VCaP (cell line): ENCODE measurements at regions not wholly inside any gene's neighbourhood (a gene's known extent, or its start where the extent isn't known, plus 50 kb on each side); places are given as distances from the start of the nearest gene placed in this dataset.

Experiments used
- H3K27ac ChIP-seq: fragments of 450-650 bp; 2 replicates; pipeline ENCODE4 v1.5.1; 2017
- TF ChIP-seq, protein P1 (sequence below): fragments of 450-650 bp; conservative IDR thresholded peaks from 2 replicates; pipeline ENCODE4 v1.5.1; 2017; ENCODE audit warnings: mild to moderate bottlenecking, moderate library complexity

DNA sequence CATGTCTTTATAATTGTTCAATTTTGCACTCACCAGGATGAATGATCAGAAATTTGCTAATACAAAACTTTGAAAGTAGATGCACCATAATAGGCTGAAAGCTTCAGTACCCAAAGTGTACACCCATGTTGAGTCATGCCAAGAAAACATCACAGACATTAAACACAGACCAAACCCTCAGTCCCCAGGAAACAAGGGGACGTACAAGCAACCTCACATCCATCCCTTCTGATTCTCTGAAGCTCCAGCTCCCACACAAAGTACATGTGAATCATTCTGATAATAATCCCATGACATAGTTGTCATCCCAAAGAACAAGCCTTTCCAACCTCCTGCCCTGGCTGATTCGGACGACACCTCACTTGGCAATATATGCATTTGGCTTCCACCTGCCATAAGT is 183.8 kb downstream of the SNX19 start:
- TF ChIP-seq, protein P1, sequence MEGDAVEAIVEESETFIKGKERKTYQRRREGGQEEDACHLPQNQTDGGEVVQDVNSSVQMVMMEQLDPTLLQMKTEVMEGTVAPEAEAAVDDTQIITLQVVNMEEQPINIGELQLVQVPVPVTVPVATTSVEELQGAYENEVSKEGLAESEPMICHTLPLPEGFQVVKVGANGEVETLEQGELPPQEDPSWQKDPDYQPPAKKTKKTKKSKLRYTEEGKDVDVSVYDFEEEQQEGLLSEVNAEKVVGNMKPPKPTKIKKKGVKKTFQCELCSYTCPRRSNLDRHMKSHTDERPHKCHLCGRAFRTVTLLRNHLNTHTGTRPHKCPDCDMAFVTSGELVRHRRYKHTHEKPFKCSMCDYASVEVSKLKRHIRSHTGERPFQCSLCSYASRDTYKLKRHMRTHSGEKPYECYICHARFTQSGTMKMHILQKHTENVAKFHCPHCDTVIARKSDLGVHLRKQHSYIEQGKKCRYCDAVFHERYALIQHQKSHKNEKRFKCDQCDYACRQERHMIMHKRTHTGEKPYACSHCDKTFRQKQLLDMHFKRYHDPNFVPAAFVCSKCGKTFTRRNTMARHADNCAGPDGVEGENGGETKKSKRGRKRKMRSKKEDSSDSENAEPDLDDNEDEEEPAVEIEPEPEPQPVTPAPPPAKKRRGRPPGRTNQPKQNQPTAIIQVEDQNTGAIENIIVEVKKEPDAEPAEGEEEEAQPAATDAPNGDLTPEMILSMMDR: no peak
- no peak overlapping the region for H3K27ac ChIP-seq

DNA sequence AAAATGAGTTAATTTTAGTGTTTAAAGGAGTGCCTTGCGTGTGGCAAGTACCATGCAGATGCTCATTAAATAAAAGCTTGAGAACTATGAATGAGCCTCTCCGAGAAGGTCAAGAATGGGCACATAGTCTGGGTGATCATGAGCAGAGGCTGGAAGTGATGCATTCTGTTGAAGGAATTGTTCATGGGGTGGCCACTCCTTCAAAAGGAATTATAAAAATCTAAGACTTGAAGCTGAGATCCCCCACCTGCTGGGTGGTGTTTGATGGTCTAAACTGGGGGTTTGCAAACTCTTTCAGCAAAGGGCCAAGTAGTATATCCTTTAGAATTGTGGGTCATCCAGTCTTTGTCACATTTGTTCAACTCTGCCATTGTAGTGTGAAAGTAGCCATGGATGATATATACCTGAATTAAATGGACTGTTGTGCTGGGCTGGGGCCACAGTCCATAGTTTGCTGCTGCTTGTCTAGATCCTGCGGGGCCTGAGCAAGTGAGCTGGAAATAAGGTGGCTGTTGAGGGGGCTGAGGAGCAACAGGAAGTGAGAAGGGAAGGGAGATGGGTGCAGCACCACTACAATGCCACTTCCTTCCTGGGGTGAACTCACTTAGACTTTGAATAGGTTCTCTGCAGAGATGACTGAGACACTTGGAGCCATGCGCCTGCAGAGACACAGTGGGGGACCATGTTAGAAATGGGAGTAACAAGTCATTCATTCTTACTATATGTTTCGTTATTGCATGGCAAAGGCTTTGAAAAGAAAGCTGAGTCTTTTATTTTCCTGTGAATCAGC is 179.0 kb downstream of the SNX19 start:
- TF ChIP-seq, protein P1: no peak
- no peak overlapping the region for H3K27ac ChIP-seq

DNA sequence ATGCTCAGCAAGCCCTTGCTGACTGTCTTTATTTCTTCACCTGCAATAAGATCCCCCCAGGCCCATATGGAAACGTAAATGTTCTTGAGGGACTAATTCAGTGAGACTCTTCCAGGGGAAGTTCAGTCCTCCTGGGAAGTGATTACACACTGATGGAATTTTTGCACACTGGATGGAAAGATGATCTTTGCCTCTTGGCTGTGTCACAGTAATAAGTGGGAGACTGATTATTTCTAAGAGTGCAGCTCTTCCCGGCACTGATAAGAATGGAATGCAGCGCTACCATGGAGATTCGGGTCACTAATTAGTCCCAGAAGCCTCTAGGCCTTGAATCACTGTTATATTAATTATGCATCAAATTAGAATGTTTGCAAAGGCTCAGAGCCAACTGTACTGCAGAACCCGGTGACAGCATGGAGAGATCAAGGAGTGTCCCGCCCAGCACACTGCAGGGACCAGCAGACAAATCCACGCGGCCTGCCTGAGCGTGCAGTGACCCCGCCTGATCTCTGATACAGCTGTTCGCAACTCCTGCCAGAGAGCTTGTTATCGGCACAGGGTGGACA is 178.3 kb downstream of the SNX19 start:
- TF ChIP-seq, protein P1: no peak

DNA sequence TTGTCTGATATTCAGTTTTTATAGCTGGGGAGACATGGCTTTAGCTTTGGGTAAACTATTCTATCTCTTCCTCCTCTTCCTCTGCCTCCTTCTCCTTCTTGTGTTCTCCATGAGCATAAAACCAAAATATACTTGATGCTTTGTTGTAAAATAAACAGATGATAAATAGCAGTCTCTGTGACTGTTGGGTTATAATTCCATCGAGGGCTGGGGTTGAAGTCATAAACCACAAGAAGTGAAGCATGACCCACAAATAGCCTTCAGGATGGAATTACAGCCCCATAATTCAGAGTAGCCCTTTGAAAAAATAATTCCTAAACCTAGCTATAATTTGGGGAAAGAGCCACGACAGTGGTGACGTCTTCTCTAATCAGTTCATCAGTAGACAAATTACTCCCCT is 177.7 kb downstream of the SNX19 start:
- no peak overlapping the region for H3K27ac ChIP-seq
- TF ChIP-seq, protein P1: no peak

More for the DNA sequence above, 178.3 kb downstream of the SNX19 start:
- no peak overlapping the region for H3K27ac ChIP-seq

DNA sequence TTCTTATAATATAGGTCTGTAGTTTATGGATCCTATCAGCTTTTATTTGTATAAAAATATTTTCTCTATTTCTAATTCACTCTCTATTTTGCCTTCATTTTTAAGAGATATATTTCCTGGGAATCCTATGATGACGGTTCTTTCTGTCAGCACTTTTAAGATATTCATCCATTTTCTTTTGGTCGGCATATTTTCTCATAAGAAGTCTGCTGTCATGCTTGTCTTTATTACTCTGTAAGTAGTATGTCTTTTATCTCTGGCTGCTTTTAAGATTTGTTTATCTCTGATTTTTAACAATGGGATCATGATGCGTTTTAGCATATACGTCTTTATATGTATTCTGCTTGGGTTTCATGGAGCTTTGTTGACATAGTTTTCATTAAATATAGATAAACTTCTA is 175.5 kb downstream of the SNX19 start:
- H3K27ac ChIP-seq: no peak overlapping the region
- TF ChIP-seq, protein P1: no peak

DNA sequence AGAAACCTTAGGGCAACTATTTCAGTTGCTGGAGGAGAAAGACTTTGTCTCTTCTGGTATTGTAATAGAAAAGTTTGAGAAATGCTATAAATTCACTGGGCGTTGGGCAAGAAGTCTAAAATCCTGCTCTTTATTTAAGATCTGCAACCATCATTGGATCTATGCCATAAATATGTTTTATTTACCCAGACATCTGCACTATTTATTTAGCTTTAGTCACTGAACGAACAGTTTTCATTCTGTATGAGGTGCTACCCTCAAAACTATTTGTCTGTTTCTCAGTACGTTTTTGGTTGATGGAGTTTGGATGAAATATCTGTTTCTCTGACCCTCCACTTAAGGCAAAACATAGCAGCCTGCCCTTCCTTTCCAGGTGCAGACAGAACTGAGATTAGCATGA is 171.5 kb downstream of the SNX19 start:
- TF ChIP-seq, protein P1: no peak
- no peak overlapping the region for H3K27ac ChIP-seq

DNA sequence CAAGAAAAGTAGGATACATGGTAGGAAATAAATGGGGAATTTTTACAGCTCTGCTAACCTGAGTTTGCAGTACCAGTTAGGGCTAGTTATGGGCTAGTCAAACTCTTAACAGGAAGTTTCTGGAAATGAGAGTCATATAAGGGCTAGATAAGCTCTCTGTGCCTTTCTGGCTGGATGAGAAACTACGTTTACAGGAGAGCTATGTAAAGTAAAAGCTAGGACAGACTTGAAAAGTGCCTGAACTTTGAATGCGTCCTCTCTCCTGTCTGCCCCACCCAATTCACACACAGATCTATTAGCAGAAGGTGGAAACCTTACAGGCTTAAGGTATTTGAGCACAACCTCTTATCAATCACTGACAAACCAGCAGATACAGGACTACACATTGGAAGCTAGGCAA is 167.1 kb downstream of the SNX19 start:
- TF ChIP-seq, protein P1: no peak
- H3K27ac ChIP-seq: no peak overlapping the region
